Upper lobe of right lung (tissue), 1 donor: ENCODE measurements at regions not wholly inside any gene's neighbourhood (a gene's known extent, or its start where the extent isn't known, plus 50 kb on each side); places are given as distances from the start of the nearest gene placed in this dataset.

ENCODE experiments used
- ATAC-seq: fragments of 200-7000 bp; cut with Tn5 transposase; one replicate; pipeline ENCODE4 v1.9.1; 2020; ENCODE audit warnings: mild to moderate bottlenecking, moderate library complexity
- DNase-seq: peaks from one replicate; pipeline ENCODE4 v3.0.0-alpha.2; 2020
- H3K27ac ChIP-seq: fragments of 200-600 bp; one replicate; pipeline ENCODE4 v1.8.0; 2022
- H3K27me3 ChIP-seq: fragments of 200-600 bp; one replicate; pipeline ENCODE4 v1.8.0; 2022; ENCODE audit warnings: mild to moderate bottlenecking
- H3K36me3 ChIP-seq: fragments of 200-600 bp; one replicate; pipeline ENCODE4 v1.8.0; 2022
- H3K4me1 ChIP-seq: fragments of 200-600 bp; one replicate; pipeline ENCODE4 v1.8.0; 2022
- H3K4me3 ChIP-seq: fragments of 200-600 bp; one replicate; pipeline ENCODE4 v1.8.0; 2022; ENCODE audit warnings: mild to moderate bottlenecking
- H3K9me3 ChIP-seq: fragments of 200-600 bp; one replicate; pipeline ENCODE4 v1.8.0; 2022
- intact Hi-C: fragments of 100-400 bp; cut with DNase I; formaldehyde crosslinking; loops from one replicate; pipeline ENCODE4 v1.11.0; 2022
- TF ChIP-seq, protein P1 (sequence below): fragments of 200-600 bp; IDR thresholded peaks from one replicate; pipeline ENCODE4 v1.8.0; 2022; ENCODE audit warnings: antibody characterized with exemption
- donor health status: DM: no; HTN: yes; CAD: no; lungs with severe emphysema.

DNA sequence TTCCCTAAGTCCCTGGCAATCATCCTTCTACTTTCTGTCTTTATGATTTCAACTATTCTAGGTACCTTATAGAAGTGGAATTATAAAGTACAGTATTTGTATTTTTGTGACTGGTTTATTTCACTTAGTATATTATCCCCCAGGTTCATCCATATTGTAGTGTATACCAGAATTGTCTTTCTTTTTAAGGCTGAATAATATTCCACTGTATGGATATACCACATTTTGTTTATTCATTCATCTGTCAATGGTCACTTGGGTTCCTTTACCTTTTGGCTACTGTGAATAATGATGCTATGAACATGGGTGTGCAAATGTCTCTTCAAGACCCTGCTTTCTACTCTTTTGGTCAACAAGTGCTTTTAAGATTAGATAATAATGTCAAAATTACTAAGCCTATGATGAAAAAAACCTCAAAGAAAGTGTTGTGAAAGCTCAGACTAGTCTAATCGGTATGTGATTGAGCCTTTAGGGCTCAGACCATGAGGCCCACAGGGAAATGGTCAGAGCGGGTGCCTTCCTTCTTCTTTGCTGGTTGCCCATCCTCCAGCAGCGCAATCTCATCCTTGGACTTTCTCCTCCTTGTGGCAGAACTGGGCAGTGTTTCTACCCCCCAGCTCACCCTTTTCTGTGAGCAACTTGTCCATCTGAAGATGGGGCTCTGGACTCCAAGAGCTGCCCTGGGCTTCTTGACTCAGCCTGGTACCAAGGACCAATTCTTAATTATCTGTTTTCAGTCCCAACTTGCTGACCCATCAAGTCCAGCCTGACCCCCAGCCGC, 105.4 kb downstream of the TTC8 start:
- TF ChIP-seq, protein P1, sequence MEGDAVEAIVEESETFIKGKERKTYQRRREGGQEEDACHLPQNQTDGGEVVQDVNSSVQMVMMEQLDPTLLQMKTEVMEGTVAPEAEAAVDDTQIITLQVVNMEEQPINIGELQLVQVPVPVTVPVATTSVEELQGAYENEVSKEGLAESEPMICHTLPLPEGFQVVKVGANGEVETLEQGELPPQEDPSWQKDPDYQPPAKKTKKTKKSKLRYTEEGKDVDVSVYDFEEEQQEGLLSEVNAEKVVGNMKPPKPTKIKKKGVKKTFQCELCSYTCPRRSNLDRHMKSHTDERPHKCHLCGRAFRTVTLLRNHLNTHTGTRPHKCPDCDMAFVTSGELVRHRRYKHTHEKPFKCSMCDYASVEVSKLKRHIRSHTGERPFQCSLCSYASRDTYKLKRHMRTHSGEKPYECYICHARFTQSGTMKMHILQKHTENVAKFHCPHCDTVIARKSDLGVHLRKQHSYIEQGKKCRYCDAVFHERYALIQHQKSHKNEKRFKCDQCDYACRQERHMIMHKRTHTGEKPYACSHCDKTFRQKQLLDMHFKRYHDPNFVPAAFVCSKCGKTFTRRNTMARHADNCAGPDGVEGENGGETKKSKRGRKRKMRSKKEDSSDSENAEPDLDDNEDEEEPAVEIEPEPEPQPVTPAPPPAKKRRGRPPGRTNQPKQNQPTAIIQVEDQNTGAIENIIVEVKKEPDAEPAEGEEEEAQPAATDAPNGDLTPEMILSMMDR: no peak
- intact Hi-C loops: no loop called here
- Histone ChIP-seq H3K9me3 (peaks cover 4% of the 10 kb centered on the region), H3K36me3 (no peaks in the 10 kb centered on the region), H3K4me1 (no peaks in the 10 kb centered on the region), H3K27ac (no peak overlapping the region), H3K4me3 (no peak overlapping the region), H3K27me3 (no peaks in the 10 kb centered on the region)
- ATAC-seq: no peak
- DNase-seq: no peak

- no peak overlapping the region for H3K27ac ChIP-seq
- intact Hi-C loops: no loop called here
- TF ChIP-seq, protein P1: no peak
- no peaks in the 10 kb centered on the region for H3K27me3 ChIP-seq
- ATAC-seq (no peak), DNase-seq (no peak)
- no peak overlapping the region for H3K4me3 ChIP-seq
- H3K36me3 ChIP-seq: no peaks in the 10 kb centered on the region
- no peaks in the 10 kb centered on the region for H3K4me1 ChIP-seq
- H3K9me3 ChIP-seq: no peaks in the 10 kb centered on the region
Measured at GRCh38 chr14:88931321-88932110, 107.1 kb downstream of the TTC8 start.

DNA sequence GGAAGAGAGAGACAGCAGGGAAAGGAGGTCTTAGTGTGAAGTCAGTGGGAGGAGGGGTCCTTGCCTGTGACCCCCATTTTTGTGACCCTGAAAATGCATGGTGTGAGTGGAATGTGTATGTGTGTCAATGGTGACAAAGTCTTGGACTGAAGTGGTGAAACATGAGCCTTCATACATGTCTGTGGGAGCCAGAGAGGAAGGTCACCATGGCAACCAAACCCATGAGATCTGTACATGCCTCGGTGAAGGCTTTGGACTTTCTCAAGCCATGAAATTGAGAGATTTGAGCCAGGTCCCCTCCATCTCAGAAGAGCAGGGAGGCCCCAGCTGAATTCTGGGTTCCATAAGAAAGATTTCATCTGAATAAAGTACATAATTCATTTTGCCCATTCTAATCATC, 108.7 kb downstream of the TTC8 start:
- Histone ChIP-seq H3K27me3 (no peaks in the 10 kb centered on the region), H3K4me1 (no peaks in the 10 kb centered on the region), H3K27ac (no peak overlapping the region), H3K36me3 (no peaks in the 10 kb centered on the region), H3K9me3 (no peaks in the 10 kb centered on the region), H3K4me3 (no peak overlapping the region)
- DNase-seq (no peak), ATAC-seq (no peak)
- intact Hi-C loops: no loop called here
- TF ChIP-seq, protein P1: no peak

DNA sequence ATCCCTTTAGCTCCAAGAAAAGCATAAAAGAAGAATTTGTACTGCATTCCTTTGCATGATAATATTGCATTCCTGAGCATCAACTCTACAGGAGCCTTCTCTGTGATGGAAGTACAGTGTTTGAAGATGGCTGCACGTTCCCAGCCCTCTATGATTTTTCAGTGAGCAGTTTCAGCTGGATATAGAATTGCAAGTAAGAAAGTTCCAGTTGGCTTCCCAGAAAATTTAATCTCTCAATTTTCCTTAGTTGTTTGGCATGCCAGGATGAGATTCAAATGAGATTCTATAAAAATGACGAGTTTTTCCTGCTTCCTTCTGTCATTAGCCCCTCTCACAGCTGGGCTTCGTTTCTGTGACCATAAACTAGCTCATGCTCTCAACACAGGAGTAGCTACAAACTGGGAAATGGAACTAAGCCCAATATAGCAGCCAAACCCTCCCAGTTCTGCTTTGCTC, 109.9 kb downstream of the TTC8 start:
- intact Hi-C loops: no loop called here
- H3K9me3 ChIP-seq: no peaks in the 10 kb centered on the region
- DNase-seq: no peak

DNA sequence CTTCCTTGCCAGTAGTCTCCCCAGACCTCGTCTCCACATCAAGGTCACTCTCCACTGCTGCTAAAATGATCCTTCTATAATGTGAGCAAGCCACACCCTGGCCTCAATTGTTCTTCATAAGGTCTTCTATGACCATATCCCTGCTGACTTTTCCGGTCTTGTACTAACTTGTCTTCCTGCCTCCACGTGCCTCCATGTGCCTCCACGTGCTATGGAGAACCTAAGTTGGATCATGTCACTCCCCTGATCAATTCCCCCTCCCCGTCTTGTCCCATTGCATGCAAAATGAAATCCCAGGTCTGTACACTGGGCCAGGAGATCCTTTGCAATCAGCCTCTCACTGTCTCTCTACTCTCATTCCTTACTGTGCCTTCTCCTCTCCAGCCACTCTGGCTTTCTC, 110.6 kb downstream of the TTC8 start:
- no peaks in the 10 kb centered on the region for H3K36me3 ChIP-seq
- H3K27ac ChIP-seq: no peak overlapping the region
- H3K27me3 ChIP-seq: no peaks in the 10 kb centered on the region
- H3K4me3 ChIP-seq: no peak overlapping the region
- H3K9me3 ChIP-seq: no peaks in the 10 kb centered on the region
- ATAC-seq: no peak
- DNase-seq: no peak
- intact Hi-C loops: no loop called here
- no peaks in the 10 kb centered on the region for H3K4me1 ChIP-seq
- TF ChIP-seq, protein P1: no peak

More for the DNA sequence above, 109.9 kb downstream of the TTC8 start:
- no peaks in the 10 kb centered on the region for H3K27me3 ChIP-seq
- no peaks in the 10 kb centered on the region for H3K4me1 ChIP-seq
- H3K4me3 ChIP-seq: no peak overlapping the region
- H3K27ac ChIP-seq: no peak overlapping the region
- H3K36me3 ChIP-seq: no peaks in the 10 kb centered on the region
- TF ChIP-seq, protein P1: no peak
- no peak for ATAC-seq
